ENCODE measurements at regions not wholly inside any gene's neighbourhood (a gene's known extent, or its start where the extent isn't known, plus 50 kb on each side); places are given as distances from the start of the nearest gene placed in this dataset.

- TF ChIP-seq POLR2A (IDR thresholded peaks at IDR 0.05) (no peak), CTCF (IDR thresholded peaks at IDR 0.05) (no peak)
Observed at GRCh38 chr16:9539346-9539745, 447.9 kb downstream of the HAPSTR1 start.

Measured in uterus (tissue), 2 donors.